ENCODE measurements at regions not wholly inside any gene's neighbourhood (a gene's known extent, or its start where the extent isn't known, plus 50 kb on each side); places are given as distances from the start of the nearest gene placed in this dataset.

GRCh38 chr12:16891673-16892072 lies 285.7 kb upstream of the LMO3 start:
- Histone ChIP-seq H3K27ac (ENCODE audit: extremely low read depth, low read depth, low read length) (no peak overlapping the region), H3K4me1 (replicated peaks in 1 of 2; ENCODE audit: control insufficient read depth in 2 of 2, insufficient read depth in 2 of 2, low read length in 2 of 2) (no peaks in the 10 kb centered on the region), H3K9me3 (replicated peaks; ENCODE audit: control insufficient read depth, insufficient read depth, low read depth, low read length) (no peaks in the 10 kb centered on the region), H3K9ac (ENCODE audit: insufficient read depth in 1 of 2, low read depth in 2 of 2, low read length in 2 of 2) (no peak overlapping the region), H2AFZ (ENCODE audit: low read depth, low read length) (no peak overlapping the region), H3K36me3 (ENCODE audit: control insufficient read depth, insufficient read depth, low read length) (no peaks in the 10 kb centered on the region), H4K20me1 (replicated peaks; ENCODE audit: control insufficient read depth, insufficient read depth, low read length) (no peaks in the 10 kb centered on the region), H3K4me3 (no peak overlapping the region), H3K4me2 (ENCODE audit: insufficient read depth, low read length) (no peak overlapping the region), H3K27me3 (ENCODE audit: control insufficient read depth in 2 of 2, insufficient read depth in 2 of 2, low read length in 2 of 2) (no peaks in the 10 kb centered on the region), H3K79me2 (ENCODE audit: control insufficient read depth, insufficient read depth, low read length) (no peaks in the 10 kb centered on the region), H3K9me1 (ENCODE audit: control insufficient read depth, insufficient read depth, low read length) (no peaks in the 10 kb centered on the region)
- FAIRE-seq (no peak), DNase-seq (ENCODE audit: extremely low read depth in 1 of 4, low spot score in 3 of 4) (no peak), ATAC-seq (no peak)
- TF ChIP-seq HMBOX1 (IDR thresholded peaks at IDR 0.05) (no peak), BRD4 (IDR thresholded peaks at IDR 0.05) (no peak), PHTF2 (CRISPR knock-in tag; IDR thresholded peaks at IDR 0.05) (no peak), TGIF2 (CRISPR knock-in tag; IDR thresholded peaks at IDR 0.05) (no peak), RAD51 (IDR thresholded peaks at IDR 0.05; ENCODE audit: borderline replicate concordance, low read depth) (no peak), ZNF707 (CRISPR knock-in tag; conservative IDR thresholded peaks at IDR 0.05) (no peak), TCF7L2 (IDR thresholded peaks at IDR 0.05; ENCODE audit: low read depth, low read length) (no peak)
- no TSS peak for BruUV-seq (replicated peaks)
- in situ Hi-C loops (cut with MboI) (no loop called here), intact Hi-C loops (cut with micrococcal nuclease) (no loop called here)
- ChIA-PET CTCF (ENCODE audit: low intra/inter-chr PET ratio) (no interaction called here), POLR2A (no interaction called here)

- TF ChIP-seq BRF2 (IDR thresholded peaks at IDR 0.05; ENCODE audit: borderline replicate concordance, insufficient read depth, insufficient read length), result no peak
- Histone ChIP-seq H3K36me3 (ENCODE audit: control insufficient read depth, insufficient read depth, low read length) (no peaks in the 10 kb centered on the region), H2AFZ (ENCODE audit: low read depth, low read length) (no peak overlapping the region), H3K27ac (ENCODE audit: extremely low read depth, low read depth, low read length) (no peak overlapping the region), H3K4me1 (replicated peaks in 1 of 2; ENCODE audit: control insufficient read depth in 2 of 2, insufficient read depth in 2 of 2, low read length in 2 of 2) (no peaks in the 10 kb centered on the region), H4K20me1 (replicated peaks; ENCODE audit: control insufficient read depth, insufficient read depth, low read length) (no peaks in the 10 kb centered on the region), H3K79me2 (ENCODE audit: control insufficient read depth, insufficient read depth, low read length) (no peaks in the 10 kb centered on the region), H3K4me3 (no peak overlapping the region), H3K9ac (ENCODE audit: insufficient read depth in 1 of 2, low read depth in 2 of 2, low read length in 2 of 2) (no peak overlapping the region), H3K9me1 (ENCODE audit: control insufficient read depth, insufficient read depth, low read length) (no peaks in the 10 kb centered on the region), H3K4me2 (ENCODE audit: insufficient read depth, low read length) (no peak overlapping the region), H3K27me3 (ENCODE audit: control insufficient read depth in 2 of 2, insufficient read depth in 2 of 2, low read length in 2 of 2) (no peaks in the 10 kb centered on the region), H3K9me3 (replicated peaks; ENCODE audit: control insufficient read depth, insufficient read depth, low read depth, low read length) (no peaks in the 10 kb centered on the region)
- CTCF ChIA-PET (ENCODE audit: low intra/inter-chr PET ratio), result no interaction called here
- ATAC-seq, result no peak
- no peak for DNase-seq (ENCODE audit: extremely low read depth in 1 of 4, low spot score in 3 of 4)
- WGBS (ENCODE audit: insufficient coverage, low coverage, missing lambda C conversion rate), result 0% methylated on average over 2 of the region's 2 CpGs
- intact Hi-C loops (cut with micrococcal nuclease) (no loop called here), in situ Hi-C loops (cut with MboI) (no loop called here)
- POLR2A ChIA-PET, result no interaction called here
- BruUV-seq (replicated peaks), result no TSS peak
- FAIRE-seq, result no peak
Measured at GRCh38 chr12:16884819-16885218, 278.9 kb upstream of the LMO3 start.

Measured in K562 (cell line).